ENCODE measurements at regions not wholly inside any gene's neighbourhood (a gene's known extent, or its start where the extent isn't known, plus 50 kb on each side); places are given as distances from the start of the nearest gene placed in this dataset.

DNA sequence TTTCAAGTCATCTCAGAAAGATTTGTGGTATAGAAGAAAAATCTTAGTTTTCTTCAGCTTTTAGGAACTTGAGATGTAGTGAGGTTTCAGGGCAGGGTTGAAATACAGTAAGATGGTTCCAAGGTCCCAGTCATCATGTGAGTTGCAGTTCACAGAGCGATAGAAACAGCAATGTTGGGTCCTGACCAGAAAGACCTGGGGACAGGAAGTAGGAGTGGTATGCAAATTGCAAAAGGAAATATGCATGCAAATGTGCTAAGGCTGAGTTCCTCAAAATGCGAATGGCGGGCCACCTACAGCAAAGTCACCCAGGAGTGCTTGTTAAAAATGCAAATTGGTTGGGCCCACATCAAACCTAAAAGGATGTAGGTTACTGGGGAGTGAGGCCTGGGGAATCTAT lies 1032.7 kb upstream of the TENM4 start:
- no peak for FAIRE-seq
- TF ChIP-seq, protein P1, sequence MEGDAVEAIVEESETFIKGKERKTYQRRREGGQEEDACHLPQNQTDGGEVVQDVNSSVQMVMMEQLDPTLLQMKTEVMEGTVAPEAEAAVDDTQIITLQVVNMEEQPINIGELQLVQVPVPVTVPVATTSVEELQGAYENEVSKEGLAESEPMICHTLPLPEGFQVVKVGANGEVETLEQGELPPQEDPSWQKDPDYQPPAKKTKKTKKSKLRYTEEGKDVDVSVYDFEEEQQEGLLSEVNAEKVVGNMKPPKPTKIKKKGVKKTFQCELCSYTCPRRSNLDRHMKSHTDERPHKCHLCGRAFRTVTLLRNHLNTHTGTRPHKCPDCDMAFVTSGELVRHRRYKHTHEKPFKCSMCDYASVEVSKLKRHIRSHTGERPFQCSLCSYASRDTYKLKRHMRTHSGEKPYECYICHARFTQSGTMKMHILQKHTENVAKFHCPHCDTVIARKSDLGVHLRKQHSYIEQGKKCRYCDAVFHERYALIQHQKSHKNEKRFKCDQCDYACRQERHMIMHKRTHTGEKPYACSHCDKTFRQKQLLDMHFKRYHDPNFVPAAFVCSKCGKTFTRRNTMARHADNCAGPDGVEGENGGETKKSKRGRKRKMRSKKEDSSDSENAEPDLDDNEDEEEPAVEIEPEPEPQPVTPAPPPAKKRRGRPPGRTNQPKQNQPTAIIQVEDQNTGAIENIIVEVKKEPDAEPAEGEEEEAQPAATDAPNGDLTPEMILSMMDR (IDR thresholded peaks at IDR 0.05; ENCODE audit: insufficient read depth, missing control alignments), result no peak
- no peak for DNase-seq (ENCODE audit: insufficient read length, low spot score)

DNA sequence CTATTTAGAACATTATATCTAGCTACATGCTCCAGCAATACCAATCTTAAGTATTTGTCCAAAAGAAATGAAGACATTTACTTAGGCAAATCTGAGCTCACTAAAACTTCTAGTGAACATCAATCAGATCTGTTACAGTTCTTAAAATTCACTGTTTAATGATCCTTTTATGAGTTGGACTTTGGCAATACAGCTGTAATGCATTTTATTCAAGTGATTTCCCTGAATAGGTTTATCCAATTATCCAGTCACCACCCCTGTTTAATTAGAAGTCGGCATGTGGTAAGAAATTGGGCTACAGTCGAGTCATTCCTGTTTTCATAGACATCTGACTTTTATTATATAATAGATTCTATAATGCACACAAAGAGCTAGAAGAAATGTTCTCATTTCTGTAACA lies 1029.0 kb upstream of the TENM4 start:
- DNase-seq (ENCODE audit: insufficient read length, low spot score), result no peak
- TF ChIP-seq, protein P1 (IDR thresholded peaks at IDR 0.05; ENCODE audit: insufficient read depth, missing control alignments), result no peak
- no peak for FAIRE-seq

DNA sequence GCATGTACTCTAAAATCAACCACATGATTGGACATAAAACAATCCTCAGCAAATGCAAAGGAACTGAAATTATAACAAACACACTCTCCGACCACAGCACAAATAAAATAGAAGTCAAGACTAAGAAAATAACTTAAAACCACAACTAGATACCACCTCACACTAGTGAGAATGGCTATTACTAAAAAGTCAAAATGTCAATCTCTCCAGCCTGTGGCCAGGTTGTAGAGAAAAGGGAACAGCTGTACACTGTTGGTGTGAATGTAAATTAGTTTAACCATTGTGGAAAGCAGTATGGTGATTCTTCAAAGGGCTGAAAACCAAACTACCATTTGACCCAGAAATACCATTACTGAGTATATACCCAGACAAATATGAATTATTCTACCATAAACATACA lies 1025.7 kb upstream of the TENM4 start:
- TF ChIP-seq, protein P1 (IDR thresholded peaks at IDR 0.05; ENCODE audit: insufficient read depth, missing control alignments), result no peak
- FAIRE-seq, result no peak
- DNase-seq (ENCODE audit: insufficient read length, low spot score), result no peak

DNA sequence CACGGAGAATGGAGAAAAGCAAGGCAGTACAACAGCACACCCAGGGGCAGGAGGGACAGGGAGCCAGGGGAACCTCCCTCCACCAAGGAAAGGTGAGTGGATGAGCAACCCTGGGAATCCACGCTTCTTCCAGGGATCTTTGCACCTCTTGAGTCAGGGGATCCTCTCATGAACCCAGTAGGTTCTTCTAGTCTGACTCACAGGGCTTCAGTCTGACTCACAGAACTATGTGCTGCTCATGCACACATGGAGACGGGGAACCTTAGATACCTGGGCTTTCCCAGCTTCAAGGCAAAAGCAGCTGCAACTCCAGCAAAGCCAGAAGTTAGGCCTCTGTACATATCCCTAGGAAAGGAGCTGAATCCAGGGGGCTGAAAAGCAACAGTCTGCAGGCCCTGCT lies 1021.4 kb upstream of the TENM4 start:
- TF ChIP-seq, protein P1 (IDR thresholded peaks at IDR 0.05; ENCODE audit: insufficient read depth, missing control alignments), result no peak
- no peak for DNase-seq (ENCODE audit: insufficient read length, low spot score)
- FAIRE-seq, result no peak

DNA sequence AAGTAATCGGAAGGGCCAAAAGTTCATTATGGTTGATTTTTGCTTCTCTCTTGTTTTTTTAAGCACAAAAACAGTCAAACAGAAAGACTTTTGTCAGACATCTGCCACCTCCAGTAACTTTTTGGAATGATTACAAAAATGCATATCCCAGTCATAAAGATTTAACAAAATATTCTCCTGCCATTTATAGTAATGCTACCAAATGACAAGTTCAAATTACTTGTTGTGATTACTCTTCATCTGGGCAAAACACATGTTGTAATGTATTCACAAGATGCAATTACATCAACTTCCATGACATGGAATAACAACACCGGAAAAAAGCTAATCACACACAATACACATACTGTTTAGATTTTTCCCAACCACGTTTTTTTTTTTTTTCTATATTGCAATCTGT lies 1017.5 kb upstream of the TENM4 start:
- FAIRE-seq, result no peak
- DNase-seq (ENCODE audit: insufficient read length, low spot score), result no peak
- TF ChIP-seq, protein P1 (IDR thresholded peaks at IDR 0.05; ENCODE audit: insufficient read depth, missing control alignments), result no peak

DNA sequence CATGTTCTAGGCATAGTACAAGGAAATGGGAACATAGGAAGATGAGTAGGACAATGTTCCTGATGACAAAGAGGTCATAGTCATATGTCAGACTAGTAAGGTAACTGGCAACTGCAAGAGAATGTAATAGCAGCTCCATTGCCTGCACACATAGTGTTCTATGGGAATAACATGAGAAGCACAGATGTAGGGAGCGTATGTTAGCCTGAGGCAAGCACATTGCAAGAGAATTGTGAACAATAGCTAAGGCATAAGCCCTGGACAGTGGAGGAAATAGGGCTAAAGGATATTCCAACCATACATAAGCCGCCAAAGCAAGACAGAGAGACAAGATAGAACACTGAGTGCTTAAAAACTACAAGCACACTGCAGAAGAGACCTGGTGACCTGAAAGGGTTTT lies 1017.0 kb upstream of the TENM4 start:
- FAIRE-seq (no peak), DNase-seq (ENCODE audit: insufficient read length, low spot score) (no peak)
- TF ChIP-seq, protein P1 (IDR thresholded peaks at IDR 0.05; ENCODE audit: insufficient read depth, missing control alignments), result no peak

DNA sequence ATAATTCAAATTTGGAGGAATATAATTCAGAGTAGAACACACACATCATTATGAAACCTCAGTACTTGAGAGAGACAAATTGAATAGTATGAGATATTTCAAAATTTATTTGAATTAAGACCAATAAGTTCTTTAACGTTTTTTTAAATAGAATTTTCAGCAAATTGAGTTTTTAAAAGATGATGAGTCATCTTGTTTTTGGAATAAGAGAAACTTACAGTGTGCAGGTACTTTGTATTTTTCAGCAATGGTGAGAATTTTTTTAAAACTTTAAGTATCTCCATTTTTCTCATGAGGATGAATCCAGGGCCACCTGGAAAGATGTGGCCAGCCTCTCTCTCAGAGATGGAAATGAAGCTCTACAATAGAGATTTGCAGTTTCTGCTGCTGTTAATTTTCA lies 1015.0 kb upstream of the TENM4 start:
- FAIRE-seq, result no peak
- TF ChIP-seq, protein P1 (IDR thresholded peaks at IDR 0.05; ENCODE audit: insufficient read depth, missing control alignments), result no peak

More for the DNA sequence above, 1015.0 kb upstream of the TENM4 start:
- no peak for DNase-seq (ENCODE audit: insufficient read length, low spot score)
